ENCODE measurements at regions not wholly inside any gene's neighbourhood (a gene's known extent, or its start where the extent isn't known, plus 50 kb on each side); places are given as distances from the start of the nearest gene placed in this dataset.
"Not testable (repeated sequence)": the region's sequence is repeated elsewhere in the genome, so short reads cannot be mapped to it uniquely, and the experiment has no call there.

DNA sequence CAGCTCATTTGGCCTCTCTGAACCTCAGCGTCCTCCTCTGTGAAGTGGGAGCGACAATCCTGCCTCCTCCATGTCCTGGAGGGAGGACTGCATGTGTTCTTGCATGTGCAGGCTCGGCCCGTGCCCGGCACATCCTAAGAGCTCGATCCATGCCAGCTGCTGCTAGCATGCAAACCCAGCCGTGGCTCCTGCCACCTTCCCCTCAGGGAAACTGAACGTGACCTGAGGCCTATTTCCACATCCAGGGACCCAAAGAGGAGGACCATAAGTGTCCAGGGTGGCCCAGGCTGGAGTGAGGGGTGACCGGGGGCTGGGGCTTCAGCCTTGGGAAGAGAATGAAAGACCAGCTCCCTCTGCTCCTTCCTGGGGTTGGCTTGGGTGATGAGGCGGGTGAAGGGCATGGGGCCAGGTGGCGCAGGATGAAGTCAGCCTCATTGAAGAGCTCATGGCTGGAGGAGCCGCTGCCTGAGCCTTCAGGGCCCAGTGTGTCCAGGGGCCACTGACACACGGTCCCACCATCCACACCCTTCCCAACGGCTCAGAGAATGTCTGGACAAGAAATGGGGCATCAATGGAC lies 115.7 kb upstream of the AKAP13 start:
- H3K79me2 ChIP-seq (ENCODE audit: low read length); H3K4me2 ChIP-seq (ENCODE audit: low read length); CTCF ChIA-PET; H3K4me1 ChIP-seq (ENCODE audit: insufficient read depth, low read length); H3K4me3 ChIP-seq (ENCODE audit: low read length); H3F3A ChIP-seq (ENCODE audit: low read length, unreplicated experiment); H2AFZ ChIP-seq (ENCODE audit: low read length); DNase-seq; POLR2A ChIA-PET (ENCODE audit: unreplicated experiment); ATAC-seq; H3K9me3 ChIP-seq (ENCODE audit: low read length); H3K27me3 ChIP-seq (ENCODE audit: low read length); H3K27ac ChIP-seq (ENCODE audit: low read length); H4K20me1 ChIP-seq (ENCODE audit: low read length); H3K9ac ChIP-seq (ENCODE audit: low read length); BruUV-seq (replicated peaks); H3K9me2 ChIP-seq (replicated peaks; ENCODE audit: low read length); H3K36me3 ChIP-seq (ENCODE audit: low read depth, low read length); intact Hi-C loops (cut with micrococcal nuclease): not testable (repeated sequence)

DNA sequence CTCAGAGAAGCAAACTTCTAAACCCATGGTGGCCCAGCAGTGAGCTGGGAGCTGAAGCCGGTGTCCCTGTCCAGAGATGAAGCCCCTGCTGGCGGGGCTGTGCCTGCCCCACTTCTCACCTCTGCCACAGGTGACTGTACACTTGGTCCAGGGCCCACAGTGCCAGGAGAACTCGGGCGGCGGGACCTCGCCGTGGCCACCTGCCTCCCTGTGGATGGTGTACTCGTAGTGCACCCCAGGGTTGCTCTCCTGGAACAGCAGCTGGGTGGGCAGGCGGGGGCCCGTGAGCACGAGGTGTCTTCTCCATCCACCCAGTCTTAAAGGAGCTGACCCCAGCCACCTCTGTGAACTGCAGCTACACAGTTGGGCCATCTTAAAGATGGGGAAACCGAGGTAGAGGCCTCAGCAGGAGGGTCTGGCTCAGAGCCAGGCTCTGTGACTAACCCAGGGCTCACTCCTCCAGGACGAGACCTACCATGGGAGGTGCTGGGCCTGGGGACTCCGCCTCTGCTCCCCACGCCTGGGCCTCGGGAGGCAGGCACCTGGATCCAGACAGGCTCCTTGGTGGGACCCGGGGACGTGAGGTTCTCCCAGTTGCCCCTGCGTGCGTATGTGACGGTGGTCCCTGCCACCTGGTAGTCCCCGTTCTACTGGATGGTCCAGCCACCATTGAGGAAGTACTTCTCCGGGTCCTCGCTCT lies 113.1 kb upstream of the AKAP13 start:
- CTCF ChIA-PET: not testable (repeated sequence)

GRCh38 chr15:85274315-85275050 lies 105.9 kb upstream of the AKAP13 start:
- Histone ChIP-seq H3K4me2 (ENCODE audit: low read length) (no peak overlapping the region), H3K4me1 (ENCODE audit: insufficient read depth, low read length) (peaks cover 7% of the 10 kb centered on the region; the same call in 1 of the 2 replicates), H3K9me3 (ENCODE audit: low read length) (no peaks in the 10 kb centered on the region), H3K27me3 (ENCODE audit: low read length) (no peaks in the 10 kb centered on the region), H4K20me1 (ENCODE audit: low read length) (no peaks in the 10 kb centered on the region), H3K36me3 (ENCODE audit: low read depth, low read length) (no peaks in the 10 kb centered on the region), H3K79me2 (ENCODE audit: low read length) (no peaks in the 10 kb centered on the region), H3K9ac (ENCODE audit: low read length) (no peak overlapping the region), H3K4me3 (ENCODE audit: low read length) (no peak overlapping the region), H3K27ac (ENCODE audit: low read length) (no peak overlapping the region), H3F3A (ENCODE audit: low read length, unreplicated experiment) (no peaks in the 10 kb centered on the region), H2AFZ (ENCODE audit: low read length) (no peak overlapping the region), H3K9me2 (replicated peaks; ENCODE audit: low read length) (no peaks in the 10 kb centered on the region)
- no peak for ATAC-seq
- no peak for DNase-seq
- intact Hi-C loops (cut with micrococcal nuclease): no loop called here
- BruUV-seq (replicated peaks): no TSS peak
- ChIA-PET CTCF (no interaction called here), POLR2A (ENCODE audit: unreplicated experiment) (no interaction called here)
- TF ChIP-seq EZH2 (IDR thresholded peaks at IDR 0.05; ENCODE audit: low read length, unreplicated experiment): no peak
- TF ChIP-seq, protein P1, sequence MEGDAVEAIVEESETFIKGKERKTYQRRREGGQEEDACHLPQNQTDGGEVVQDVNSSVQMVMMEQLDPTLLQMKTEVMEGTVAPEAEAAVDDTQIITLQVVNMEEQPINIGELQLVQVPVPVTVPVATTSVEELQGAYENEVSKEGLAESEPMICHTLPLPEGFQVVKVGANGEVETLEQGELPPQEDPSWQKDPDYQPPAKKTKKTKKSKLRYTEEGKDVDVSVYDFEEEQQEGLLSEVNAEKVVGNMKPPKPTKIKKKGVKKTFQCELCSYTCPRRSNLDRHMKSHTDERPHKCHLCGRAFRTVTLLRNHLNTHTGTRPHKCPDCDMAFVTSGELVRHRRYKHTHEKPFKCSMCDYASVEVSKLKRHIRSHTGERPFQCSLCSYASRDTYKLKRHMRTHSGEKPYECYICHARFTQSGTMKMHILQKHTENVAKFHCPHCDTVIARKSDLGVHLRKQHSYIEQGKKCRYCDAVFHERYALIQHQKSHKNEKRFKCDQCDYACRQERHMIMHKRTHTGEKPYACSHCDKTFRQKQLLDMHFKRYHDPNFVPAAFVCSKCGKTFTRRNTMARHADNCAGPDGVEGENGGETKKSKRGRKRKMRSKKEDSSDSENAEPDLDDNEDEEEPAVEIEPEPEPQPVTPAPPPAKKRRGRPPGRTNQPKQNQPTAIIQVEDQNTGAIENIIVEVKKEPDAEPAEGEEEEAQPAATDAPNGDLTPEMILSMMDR (conservative IDR thresholded peaks at IDR 0.05; ENCODE audit: low read depth, low read length): no peak
- TF ChIP-seq EZH2phosphoT487 (IDR thresholded peaks at IDR 0.05; ENCODE audit: borderline replicate concordance, low read length): no peak

More for the DNA sequence above, 113.1 kb upstream of the AKAP13 start:
- ATAC-seq; DNase-seq; H3K27ac ChIP-seq (ENCODE audit: low read length); H3K79me2 ChIP-seq (ENCODE audit: low read length); H4K20me1 ChIP-seq (ENCODE audit: low read length); H3K9ac ChIP-seq (ENCODE audit: low read length); H3K9me2 ChIP-seq (replicated peaks; ENCODE audit: low read length); H3K9me3 ChIP-seq (ENCODE audit: low read length); intact Hi-C loops (cut with micrococcal nuclease); H3K4me3 ChIP-seq (ENCODE audit: low read length); H3K27me3 ChIP-seq (ENCODE audit: low read length); H3K4me1 ChIP-seq (ENCODE audit: insufficient read depth, low read length); H2AFZ ChIP-seq (ENCODE audit: low read length); BruUV-seq (replicated peaks); POLR2A ChIA-PET (ENCODE audit: unreplicated experiment); H3K4me2 ChIP-seq (ENCODE audit: low read length); H3F3A ChIP-seq (ENCODE audit: low read length, unreplicated experiment); H3K36me3 ChIP-seq (ENCODE audit: low read depth, low read length): not testable (repeated sequence)

Data from PC-3 (cell line).